DND-41 (cell line): ENCODE measurements at regions not wholly inside any gene's neighbourhood (a gene's known extent, or its start where the extent isn't known, plus 50 kb on each side); places are given as distances from the start of the nearest gene placed in this dataset.

Source experiments
- ATAC-seq: fragments of 200-7000 bp; cut with Tn5 transposase; 3 replicates; pipeline ENCODE4 v1.9.1; 2021; ENCODE audit warnings: low read depth; ENCODE audit not compliant: insufficient read depth
- DNase-seq: peaks from one replicate; pipeline ENCODE4 v3.0.0-alpha.2; 2020
- H2AFZ ChIP-seq: 2 replicates; pipeline ENCODE4 v1.6.0; 2012; ENCODE audit warnings: low read depth, low read length
- H3K27ac ChIP-seq: 2 replicates; pipeline ENCODE4 v1.5.1; 2012; ENCODE audit warnings: low read length, inconsistent platforms
- H3K27me3 ChIP-seq: fragments of 200-600 bp; sonication (generic); 2 replicates; pipeline ENCODE4 v1.6.0; 2012; ENCODE audit warnings: low read length, mild to moderate bottlenecking, inconsistent platforms; ENCODE audit not compliant: insufficient read depth, poor library complexity
- H3K36me3 ChIP-seq: 2 replicates; pipeline ENCODE4 v1.5.1; 2012; ENCODE audit warnings: low read length, inconsistent platforms; ENCODE audit not compliant: insufficient read depth
- H3K4me1 ChIP-seq: 2 replicates; pipeline ENCODE4 v1.5.1; 2012; ENCODE audit warnings: mild to moderate bottlenecking, low read length; ENCODE audit not compliant: insufficient read depth
- H3K4me2 ChIP-seq: 2 replicates; pipeline ENCODE4 v1.6.0; 2012; ENCODE audit warnings: mild to moderate bottlenecking, moderate library complexity, low read length, inconsistent platforms; ENCODE audit not compliant: insufficient read depth
- H3K4me3 ChIP-seq, 2 experiments: fragments of 200-600 bp in 1 of 2; shearing (Covaris generic) in 1 of 2; 2 replicates each; pipeline ENCODE4 v1.5.1; 2012 to 2016; ENCODE audit warnings: inconsistent platforms in 2 of 2, low read length in 2 of 2, mild to moderate bottlenecking in 2 of 2, low read depth in 1 of 2, moderate library complexity in 1 of 2
- H3K79me2 ChIP-seq: 2 replicates; pipeline ENCODE4 v1.6.0; 2012; ENCODE audit warnings: low read length, inconsistent platforms; ENCODE audit not compliant: insufficient read depth
- H3K9ac ChIP-seq: 2 replicates; pipeline ENCODE4 v1.6.0; 2012; ENCODE audit warnings: low read depth, mild to moderate bottlenecking, inconsistent platforms, low read length, moderate library complexity
- H3K9me3 ChIP-seq: 2 replicates; pipeline ENCODE4 v1.5.1; 2012; ENCODE audit warnings: low read length, moderate library complexity, mild to moderate bottlenecking, inconsistent platforms; ENCODE audit not compliant: insufficient read depth, severe bottlenecking
- H4K20me1 ChIP-seq: 2 replicates; pipeline ENCODE4 v1.6.0; 2012; ENCODE audit warnings: low read length; ENCODE audit not compliant: insufficient read depth
- EZH2 ChIP-seq: IDR thresholded peaks from 3 replicates; pipeline ENCODE4 v1.6.1; 2012; ENCODE audit warnings: borderline replicate concordance, low read depth, mild to moderate bottlenecking, moderate library complexity, low read length, inconsistent platforms; ENCODE audit not compliant: severe bottlenecking
- TF ChIP-seq, protein P1 (sequence below): IDR thresholded peaks from 2 replicates; pipeline ENCODE4 v1.5.1; 2012; ENCODE audit warnings: borderline replicate concordance, low read length, moderate library complexity, mild to moderate bottlenecking; ENCODE audit not compliant: poor library complexity, severe bottlenecking; ENCODE audit errors: extremely low read depth

GRCh38 chr12:46111715-46112114, 121.3 kb upstream of the SCAF11 start:
- TF ChIP-seq, protein P1, sequence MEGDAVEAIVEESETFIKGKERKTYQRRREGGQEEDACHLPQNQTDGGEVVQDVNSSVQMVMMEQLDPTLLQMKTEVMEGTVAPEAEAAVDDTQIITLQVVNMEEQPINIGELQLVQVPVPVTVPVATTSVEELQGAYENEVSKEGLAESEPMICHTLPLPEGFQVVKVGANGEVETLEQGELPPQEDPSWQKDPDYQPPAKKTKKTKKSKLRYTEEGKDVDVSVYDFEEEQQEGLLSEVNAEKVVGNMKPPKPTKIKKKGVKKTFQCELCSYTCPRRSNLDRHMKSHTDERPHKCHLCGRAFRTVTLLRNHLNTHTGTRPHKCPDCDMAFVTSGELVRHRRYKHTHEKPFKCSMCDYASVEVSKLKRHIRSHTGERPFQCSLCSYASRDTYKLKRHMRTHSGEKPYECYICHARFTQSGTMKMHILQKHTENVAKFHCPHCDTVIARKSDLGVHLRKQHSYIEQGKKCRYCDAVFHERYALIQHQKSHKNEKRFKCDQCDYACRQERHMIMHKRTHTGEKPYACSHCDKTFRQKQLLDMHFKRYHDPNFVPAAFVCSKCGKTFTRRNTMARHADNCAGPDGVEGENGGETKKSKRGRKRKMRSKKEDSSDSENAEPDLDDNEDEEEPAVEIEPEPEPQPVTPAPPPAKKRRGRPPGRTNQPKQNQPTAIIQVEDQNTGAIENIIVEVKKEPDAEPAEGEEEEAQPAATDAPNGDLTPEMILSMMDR = no peak
- TF ChIP-seq EZH2 = no peak
- no peak for ATAC-seq
- no peak overlapping the region for H3K4me3 ChIP-seq
- no peaks in the 10 kb centered on the region for H3K4me1 ChIP-seq
- H4K20me1 ChIP-seq = no peaks in the 10 kb centered on the region
- H3K4me2 ChIP-seq = no peak overlapping the region
- H3K9me3 ChIP-seq = no peaks in the 10 kb centered on the region
- no peaks in the 10 kb centered on the region for H3K27me3 ChIP-seq
- H3K36me3 ChIP-seq = no peaks in the 10 kb centered on the region
- H3K9ac ChIP-seq = no peak overlapping the region
- no peak for DNase-seq
- no peak overlapping the region for H2AFZ ChIP-seq
- no peaks in the 10 kb centered on the region for H3K79me2 ChIP-seq
- no peak overlapping the region for H3K27ac ChIP-seq

- Histone ChIP-seq H3K27me3 (no peaks in the 10 kb centered on the region), H3K9me3 (no peaks in the 10 kb centered on the region), H3K27ac (no peak overlapping the region), H2AFZ (no peak overlapping the region), H4K20me1 (no peaks in the 10 kb centered on the region), H3K9ac (no peak overlapping the region), H3K79me2 (no peaks in the 10 kb centered on the region), H3K4me2 (no peak overlapping the region), H3K4me1 (no peaks in the 10 kb centered on the region), H3K36me3 (no peaks in the 10 kb centered on the region), H3K4me3 (no peak overlapping the region)
- no peak for DNase-seq
- TF ChIP-seq, protein P1 = peak; percentile 17
- no peak for TF ChIP-seq EZH2
- ATAC-seq = peak; percentile 45; the same call in 1 of the 3 replicates
Observed at GRCh38 chr12:46110928-46111699, 120.7 kb upstream of the SCAF11 start.

DNA sequence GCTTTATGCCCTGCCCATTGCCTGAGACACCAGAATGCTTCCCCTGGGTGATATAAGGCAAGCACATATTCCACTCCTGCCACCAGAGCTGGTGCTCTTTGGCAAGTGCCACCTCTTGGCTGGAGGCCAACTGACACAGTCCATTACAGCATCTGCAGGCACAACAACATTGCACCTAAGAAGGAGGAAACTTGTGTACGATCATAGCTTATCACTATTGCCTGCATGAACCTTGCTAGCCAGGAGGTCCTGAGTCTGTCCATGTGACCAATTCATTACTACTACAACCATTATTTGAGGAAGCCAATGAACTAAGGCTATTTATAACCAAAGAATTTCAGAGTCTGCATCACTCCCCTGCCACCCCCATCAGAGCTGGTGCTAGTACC, 119.8 kb upstream of the SCAF11 start:
- no peaks in the 10 kb centered on the region for H4K20me1 ChIP-seq
- ATAC-seq = no peak
- H3K36me3 ChIP-seq = no peaks in the 10 kb centered on the region
- no peak overlapping the region for H3K4me2 ChIP-seq
- H3K9ac ChIP-seq = no peak overlapping the region
- no peak overlapping the region for H2AFZ ChIP-seq
- H3K9me3 ChIP-seq = no peaks in the 10 kb centered on the region
- no peak overlapping the region for H3K4me3 ChIP-seq
- TF ChIP-seq EZH2 = no peak
- TF ChIP-seq, protein P1 = no peak
- no peaks in the 10 kb centered on the region for H3K27me3 ChIP-seq
- no peaks in the 10 kb centered on the region for H3K4me1 ChIP-seq
- no peak for DNase-seq
- H3K79me2 ChIP-seq = no peaks in the 10 kb centered on the region
- H3K27ac ChIP-seq = no peak overlapping the region
